Activated naive CD4-positive, alpha-beta T cell treated with anti-CD3 and anti-CD28 coated beads, Interleukin-2, amount 10 ng/mL, durations not matched to agents 7 days and 5 days (primary cell): ENCODE measurements at regions not wholly inside any gene's neighbourhood (a gene's known extent, or its start where the extent isn't known, plus 50 kb on each side); places are given as distances from the start of the nearest gene placed in this dataset.

Source experiments
- CTCF ChIA-PET: fragments of 350-600 bp; sonication (Branson Sonifier 250); formaldehyde crosslinking; loops from one replicate; lab custom pipeline; 2021; ENCODE audit warnings: antibody characterized with exemption; lab: Charles Lee
- DNase-seq: peaks from one replicate; pipeline ENCODE4 v3.0.0-alpha.2; 2020
- H3K27ac Mint-ChIP-seq: one replicate; pipeline ENCODE4 v1.8.0; 2021; ENCODE audit warnings: mild to moderate bottlenecking, moderate library complexity, mixed read lengths
- H3K27me3 Mint-ChIP-seq: one replicate; pipeline ENCODE4 v1.8.0; 2021; ENCODE audit warnings: mild to moderate bottlenecking, mixed read lengths
- H3K36me3 Mint-ChIP-seq: one replicate; pipeline ENCODE4 v1.8.0; 2021; ENCODE audit warnings: mixed read lengths
- H3K4me1 Mint-ChIP-seq: one replicate; pipeline ENCODE4 v1.8.0; 2021; ENCODE audit warnings: mixed read lengths
- H3K4me3 Mint-ChIP-seq: one replicate; pipeline ENCODE4 v1.8.0; 2021; ENCODE audit warnings: mild to moderate bottlenecking, moderate library complexity, mixed read lengths
- H3K9me3 Mint-ChIP-seq: one replicate; pipeline ENCODE4 v1.8.0; 2021; ENCODE audit warnings: mixed read lengths

DNA sequence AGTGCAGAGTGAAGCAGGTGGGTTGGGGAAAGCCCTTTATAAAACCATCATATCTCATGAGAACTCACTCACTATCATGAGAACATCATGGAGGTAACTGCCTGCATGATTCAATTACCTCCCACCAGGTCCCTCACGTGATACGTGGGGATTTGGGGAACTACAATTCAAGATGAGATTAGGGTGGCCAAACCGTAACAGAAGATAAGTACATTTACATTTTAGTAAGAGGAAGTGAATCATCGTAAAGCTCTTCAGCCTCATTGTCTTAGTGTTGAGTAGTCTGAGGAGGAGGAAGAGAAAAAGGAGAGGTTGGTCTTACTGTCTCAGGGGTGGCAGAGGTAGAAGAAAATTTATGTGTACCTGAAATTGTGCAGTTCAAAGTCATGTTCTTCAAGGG lies 1053.4 kb upstream of the ADGRL4 start:
- Mint-ChIP-seq H3K4me3 (no peak overlapping the region), H3K4me1 (no peaks in the 10 kb centered on the region), H3K27me3 (no peaks in the 10 kb centered on the region), H3K9me3 (peaks cover 2% of the 10 kb centered on the region), H3K36me3 (no peaks in the 10 kb centered on the region), H3K27ac (no peak overlapping the region)
- no peak for DNase-seq
- CTCF ChIA-PET = no interaction called here

DNA sequence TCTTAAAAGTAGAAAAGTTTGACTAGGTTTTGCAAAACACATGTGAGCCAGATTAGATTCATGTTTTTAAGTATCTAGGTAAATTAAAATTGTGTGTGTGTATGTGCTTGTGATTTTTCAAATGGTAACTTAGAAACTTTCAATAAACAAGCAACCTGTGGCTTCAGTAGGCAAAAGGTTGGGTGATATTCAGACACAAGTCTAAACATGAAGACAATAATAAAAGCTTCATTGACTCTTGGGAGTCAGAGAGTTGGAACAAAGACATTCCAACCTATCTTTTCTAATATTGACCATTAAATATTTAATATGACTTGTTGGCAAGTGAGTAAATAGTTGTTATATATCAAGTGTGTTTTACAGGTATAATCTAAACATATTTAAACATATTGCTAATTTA lies 1049.6 kb upstream of the ADGRL4 start:
- H3K4me3 Mint-ChIP-seq = no peak overlapping the region
- DNase-seq = no peak
- H3K9me3 Mint-ChIP-seq = peaks cover 17% of the 10 kb centered on the region
- H3K27me3 Mint-ChIP-seq = no peaks in the 10 kb centered on the region
- H3K36me3 Mint-ChIP-seq = no peaks in the 10 kb centered on the region
- H3K4me1 Mint-ChIP-seq = no peaks in the 10 kb centered on the region
- CTCF ChIA-PET = no interaction called here
- no peak overlapping the region for H3K27ac Mint-ChIP-seq

DNA sequence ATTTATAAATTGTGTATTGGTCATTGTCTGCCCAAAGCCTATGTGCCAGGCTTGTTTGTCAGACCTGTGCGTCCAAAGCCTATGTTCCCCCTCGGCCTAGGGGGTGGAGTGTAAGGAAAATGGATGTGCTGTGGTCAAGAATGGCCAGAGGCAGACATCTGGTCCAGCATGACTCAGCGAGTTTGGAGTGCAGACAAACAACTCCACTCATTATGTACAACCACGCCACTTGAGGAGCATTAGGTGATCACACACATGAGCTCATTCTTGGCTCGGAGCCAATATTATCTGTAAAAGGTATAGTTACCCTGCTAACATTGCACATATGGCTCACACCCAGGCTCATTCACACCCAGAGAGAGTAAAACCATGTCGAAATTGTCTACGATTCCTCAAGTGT lies 1047.6 kb upstream of the ADGRL4 start:
- H3K9me3 Mint-ChIP-seq = peaks cover 22% of the 10 kb centered on the region
- no peak overlapping the region for H3K27ac Mint-ChIP-seq
- H3K36me3 Mint-ChIP-seq = no peaks in the 10 kb centered on the region
- no peaks in the 10 kb centered on the region for H3K27me3 Mint-ChIP-seq
- H3K4me1 Mint-ChIP-seq = no peaks in the 10 kb centered on the region
- CTCF ChIA-PET = no interaction called here
- H3K4me3 Mint-ChIP-seq = no peak overlapping the region
- no peak for DNase-seq

DNA sequence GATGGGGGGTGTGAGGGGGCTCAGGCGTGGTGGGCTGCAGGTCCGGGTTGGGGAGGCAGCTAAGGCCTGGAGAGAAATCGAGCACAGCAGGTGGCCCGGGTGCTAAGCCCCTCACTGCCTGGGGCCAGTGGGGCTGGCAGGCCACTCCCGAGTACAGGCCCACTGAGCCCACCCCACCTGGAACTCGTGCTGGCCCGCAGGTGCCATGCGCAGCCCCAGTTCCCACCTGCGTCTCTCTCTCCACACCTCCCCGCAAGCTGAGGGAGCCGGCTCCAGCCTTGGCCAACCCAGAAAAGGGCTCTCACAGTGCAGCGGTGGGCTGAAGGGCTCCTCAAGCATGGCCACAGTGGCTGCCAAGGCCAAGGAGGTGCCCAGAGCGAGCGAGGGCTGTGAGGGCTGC lies 1047.1 kb upstream of the ADGRL4 start:
- no peak overlapping the region for H3K4me3 Mint-ChIP-seq
- H3K27ac Mint-ChIP-seq = no peak overlapping the region
- H3K9me3 Mint-ChIP-seq = peaks cover 22% of the 10 kb centered on the region
- no peak for DNase-seq
- CTCF ChIA-PET = no interaction called here
- no peaks in the 10 kb centered on the region for H3K36me3 Mint-ChIP-seq
- no peaks in the 10 kb centered on the region for H3K27me3 Mint-ChIP-seq
- no peaks in the 10 kb centered on the region for H3K4me1 Mint-ChIP-seq

DNA sequence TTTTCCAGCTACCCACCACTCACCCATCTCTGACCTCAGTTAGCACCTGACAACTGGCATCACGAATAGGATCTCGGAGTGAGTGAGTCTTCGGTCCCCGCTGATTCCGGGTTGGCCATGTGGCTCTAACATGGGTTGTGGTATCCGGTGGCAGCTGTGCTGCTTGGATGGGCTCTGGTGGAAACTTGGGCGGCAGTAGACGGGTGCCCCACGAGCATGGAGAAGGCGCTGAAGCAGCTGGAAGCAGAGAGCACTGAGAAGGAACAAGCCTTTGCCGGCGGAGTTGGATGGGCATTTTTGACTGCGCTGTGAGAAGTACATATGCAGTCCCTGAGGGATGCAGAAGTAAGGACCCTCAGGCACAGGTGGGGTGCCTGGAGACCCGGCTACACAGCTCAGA lies 1044.0 kb upstream of the ADGRL4 start:
- CTCF ChIA-PET = no interaction called here
- no peak overlapping the region for H3K4me3 Mint-ChIP-seq
- no peaks in the 10 kb centered on the region for H3K4me1 Mint-ChIP-seq
- H3K27me3 Mint-ChIP-seq = no peaks in the 10 kb centered on the region
- no peak for DNase-seq
- no peak overlapping the region for H3K27ac Mint-ChIP-seq
- no peaks in the 10 kb centered on the region for H3K36me3 Mint-ChIP-seq
- H3K9me3 Mint-ChIP-seq = peaks cover 25% of the 10 kb centered on the region

DNA sequence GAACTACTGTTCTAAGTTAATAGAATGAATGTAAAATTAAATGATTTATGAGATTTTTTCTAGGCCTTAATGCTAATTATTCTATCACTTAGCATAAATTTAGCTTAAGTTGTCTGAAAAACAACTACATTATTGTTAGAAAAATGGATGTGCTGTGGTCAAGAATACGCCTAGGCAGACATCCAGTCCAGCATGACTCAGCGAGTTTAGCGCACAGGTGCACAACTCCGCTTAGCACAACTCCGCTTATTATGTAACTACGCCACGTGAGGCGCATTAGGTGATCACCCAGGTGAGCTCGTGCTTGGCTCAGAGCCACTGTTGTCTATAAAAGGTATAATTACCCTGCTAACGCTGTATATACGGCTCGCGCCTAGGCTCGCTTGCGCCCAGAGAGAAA lies 1043.6 kb upstream of the ADGRL4 start:
- no peak for DNase-seq
- peaks cover 25% of the 10 kb centered on the region for H3K9me3 Mint-ChIP-seq
- H3K27me3 Mint-ChIP-seq = no peaks in the 10 kb centered on the region
- H3K4me1 Mint-ChIP-seq = no peaks in the 10 kb centered on the region
- no peaks in the 10 kb centered on the region for H3K36me3 Mint-ChIP-seq
- no peak overlapping the region for H3K27ac Mint-ChIP-seq
- CTCF ChIA-PET = no interaction called here
- H3K4me3 Mint-ChIP-seq = no peak overlapping the region

DNA sequence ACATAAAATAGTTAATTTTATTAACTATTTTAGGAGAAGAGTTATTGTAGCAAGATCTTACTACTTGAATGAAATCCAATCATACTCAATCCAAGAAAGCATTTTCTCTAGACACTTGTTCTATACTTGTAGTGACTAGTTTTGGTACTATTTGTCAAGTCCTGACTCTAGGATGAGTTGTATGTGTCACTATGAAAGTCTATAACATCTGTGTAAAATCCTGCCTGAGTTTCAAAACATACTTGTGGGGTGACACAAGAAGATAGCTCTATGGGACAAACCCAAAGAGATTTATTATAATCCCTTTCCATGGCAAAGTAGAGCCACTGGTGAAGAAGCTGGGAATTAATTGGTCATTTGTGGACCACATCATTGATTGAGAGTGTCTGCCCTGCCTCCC lies 1042.2 kb upstream of the ADGRL4 start:
- Mint-ChIP-seq H3K36me3 (no peaks in the 10 kb centered on the region), H3K4me1 (no peaks in the 10 kb centered on the region), H3K27me3 (no peaks in the 10 kb centered on the region), H3K27ac (no peak overlapping the region), H3K4me3 (no peak overlapping the region), H3K9me3 (peaks cover 21% of the 10 kb centered on the region)
- no peak for DNase-seq
- CTCF ChIA-PET = no interaction called here

DNA sequence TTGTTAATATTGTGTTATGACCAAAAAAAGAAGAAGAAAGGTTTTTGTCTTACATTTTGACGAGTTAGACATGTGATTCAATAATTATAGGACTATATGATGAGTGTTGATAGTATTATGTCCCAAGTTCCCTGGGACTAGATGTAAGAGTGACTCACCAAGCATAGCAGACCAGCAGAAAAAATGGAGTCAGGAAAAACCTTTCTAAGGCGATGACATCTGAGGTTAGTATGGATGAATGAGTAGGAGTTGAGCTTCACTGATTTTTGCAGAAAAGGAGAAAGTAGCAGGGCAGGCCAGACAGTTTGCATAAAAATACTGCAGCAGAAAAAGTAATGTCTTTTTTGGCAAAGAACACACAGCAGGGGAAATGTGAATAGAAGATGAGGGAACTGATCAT lies 1041.3 kb upstream of the ADGRL4 start:
- DNase-seq = no peak
- no peaks in the 10 kb centered on the region for H3K36me3 Mint-ChIP-seq
- no peaks in the 10 kb centered on the region for H3K27me3 Mint-ChIP-seq
- H3K4me1 Mint-ChIP-seq = no peaks in the 10 kb centered on the region
- H3K4me3 Mint-ChIP-seq = no peak overlapping the region
- peaks cover 19% of the 10 kb centered on the region for H3K9me3 Mint-ChIP-seq
- CTCF ChIA-PET = no interaction called here
- no peak overlapping the region for H3K27ac Mint-ChIP-seq

DNA sequence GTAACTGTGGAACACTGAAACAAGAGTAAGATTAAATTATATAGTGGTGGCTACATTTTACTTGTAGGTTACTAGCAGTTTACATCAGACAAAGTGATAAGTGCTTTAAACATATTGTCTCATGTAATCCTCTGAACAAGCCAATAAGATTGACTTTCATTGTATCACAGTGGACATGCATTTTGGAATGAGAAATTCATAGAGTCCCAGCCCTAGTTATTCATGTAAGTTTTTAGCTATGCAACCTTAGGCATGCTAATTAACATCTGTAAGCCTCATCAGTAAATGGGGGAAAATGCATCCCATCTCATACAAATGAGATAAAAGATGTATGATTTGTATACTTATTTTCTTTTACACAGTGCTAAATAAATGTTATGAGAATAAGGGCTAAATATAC lies 1038.1 kb upstream of the ADGRL4 start:
- no peak overlapping the region for H3K4me3 Mint-ChIP-seq
- H3K36me3 Mint-ChIP-seq = no peaks in the 10 kb centered on the region
- no peaks in the 10 kb centered on the region for H3K4me1 Mint-ChIP-seq
- no peak overlapping the region for H3K27ac Mint-ChIP-seq
- CTCF ChIA-PET = no interaction called here
- DNase-seq = no peak
- H3K9me3 Mint-ChIP-seq = peaks cover 7% of the 10 kb centered on the region
- no peaks in the 10 kb centered on the region for H3K27me3 Mint-ChIP-seq

DNA sequence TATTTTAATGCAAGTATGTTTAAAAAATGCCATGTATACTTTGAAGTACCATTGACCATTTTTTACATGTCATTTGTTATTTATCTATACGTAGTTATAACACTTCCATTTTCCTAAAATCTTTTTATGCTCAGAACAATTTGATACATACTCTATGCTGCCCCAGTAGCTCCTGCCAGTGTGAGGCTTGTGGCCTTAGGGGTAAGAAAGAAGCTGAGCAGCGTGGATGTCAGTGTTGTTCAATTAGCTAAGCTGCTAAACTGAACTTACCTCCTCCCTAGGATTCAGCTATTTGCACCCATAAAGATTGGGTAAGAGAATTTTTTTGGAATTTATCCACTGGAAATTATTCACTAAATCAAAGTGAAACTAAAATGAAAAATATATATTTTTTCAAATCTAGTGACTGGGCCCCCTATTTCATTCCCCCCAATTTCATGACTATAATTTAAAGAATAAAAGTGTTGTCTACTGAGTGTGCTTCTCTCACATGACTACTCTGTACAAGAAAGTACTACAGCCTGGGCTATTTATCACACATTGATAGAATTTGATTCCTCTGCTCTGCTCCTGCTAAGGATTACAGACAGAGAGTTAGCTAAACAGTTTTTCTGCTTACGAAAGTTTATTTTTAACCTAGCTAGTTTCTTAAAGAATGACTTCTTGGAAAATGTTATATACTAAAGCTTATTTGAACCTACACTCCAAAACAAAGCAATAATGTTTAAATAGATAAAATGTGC lies 1030.3 kb upstream of the ADGRL4 start:
- H3K36me3 Mint-ChIP-seq = no peaks in the 10 kb centered on the region
- H3K27me3 Mint-ChIP-seq = no peaks in the 10 kb centered on the region
- H3K4me3 Mint-ChIP-seq = no peak overlapping the region
- no peaks in the 10 kb centered on the region for H3K4me1 Mint-ChIP-seq
- no peak overlapping the region for H3K27ac Mint-ChIP-seq
- CTCF ChIA-PET = no interaction called here
- no peaks in the 10 kb centered on the region for H3K9me3 Mint-ChIP-seq
- no peak for DNase-seq

DNA sequence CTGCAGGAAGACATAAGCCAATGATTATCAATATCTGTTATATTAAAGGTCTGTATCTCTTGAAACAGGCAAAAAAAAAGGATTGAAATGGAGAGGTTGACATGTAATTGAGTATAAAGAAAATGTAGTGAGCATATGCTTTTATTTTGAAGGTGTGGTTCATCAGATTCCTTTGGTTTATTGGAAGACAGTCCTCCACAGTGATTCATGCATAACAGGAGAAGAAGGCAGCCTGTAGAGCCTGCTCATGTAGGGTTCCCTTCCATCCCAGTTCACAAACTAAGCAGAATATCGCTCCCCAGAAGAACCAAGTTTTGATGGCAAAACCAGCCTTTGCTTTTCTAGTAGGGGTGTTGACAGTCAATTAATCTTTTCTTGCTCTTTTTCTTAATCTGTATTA lies 1016.8 kb upstream of the ADGRL4 start:
- H3K4me3 Mint-ChIP-seq = no peak overlapping the region
- CTCF ChIA-PET = no interaction called here
- DNase-seq = no peak
- no peaks in the 10 kb centered on the region for H3K27me3 Mint-ChIP-seq
- H3K36me3 Mint-ChIP-seq = no peaks in the 10 kb centered on the region
- H3K27ac Mint-ChIP-seq = no peak overlapping the region
- H3K9me3 Mint-ChIP-seq = peaks cover 4% of the 10 kb centered on the region
- no peaks in the 10 kb centered on the region for H3K4me1 Mint-ChIP-seq

DNA sequence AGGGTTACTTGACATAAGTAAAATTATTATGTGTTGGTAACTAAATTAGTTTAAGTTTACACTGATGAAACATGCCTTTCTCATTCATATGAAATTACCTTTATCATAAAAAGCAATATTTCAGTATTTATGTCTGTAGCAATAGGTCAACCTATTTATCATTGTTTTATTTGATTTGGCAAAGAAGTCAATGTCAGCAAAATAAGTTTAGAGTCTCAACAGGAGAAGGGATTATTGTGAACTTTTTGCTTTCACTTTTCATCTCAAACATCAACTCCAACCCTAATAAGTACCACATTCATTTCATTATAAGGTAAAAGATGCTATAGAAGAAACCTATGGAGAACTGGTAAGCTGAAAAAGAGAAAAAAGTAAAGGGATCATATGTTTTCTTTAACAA lies 1015.4 kb upstream of the ADGRL4 start:
- CTCF ChIA-PET = no interaction called here
- Mint-ChIP-seq H3K36me3 (no peaks in the 10 kb centered on the region), H3K27me3 (no peaks in the 10 kb centered on the region), H3K27ac (no peak overlapping the region), H3K4me3 (no peak overlapping the region), H3K4me1 (no peaks in the 10 kb centered on the region), H3K9me3 (peaks cover 4% of the 10 kb centered on the region)
- DNase-seq = no peak

DNA sequence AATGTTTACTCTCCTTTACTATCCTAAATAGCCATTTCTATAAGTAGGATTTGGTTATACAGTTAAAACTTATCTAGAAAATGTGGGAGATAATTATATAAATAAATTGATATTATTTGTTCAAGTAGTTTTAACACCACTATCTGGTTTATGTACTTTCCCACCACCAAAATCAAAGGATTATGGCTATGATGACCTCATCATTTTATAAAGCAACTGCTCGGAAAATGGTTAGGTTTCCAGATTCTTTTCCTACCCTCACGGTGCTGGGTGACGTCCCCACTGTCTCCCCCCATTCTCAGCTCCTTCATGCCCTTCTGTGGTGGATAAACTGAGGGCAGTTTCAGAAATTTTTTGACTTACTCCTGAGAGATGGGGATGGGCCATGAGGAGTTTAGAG lies 1011.8 kb upstream of the ADGRL4 start:
- no peak for DNase-seq
- Mint-ChIP-seq H3K27ac (no peak overlapping the region), H3K36me3 (no peaks in the 10 kb centered on the region), H3K4me1 (no peaks in the 10 kb centered on the region), H3K4me3 (no peak overlapping the region), H3K9me3 (peaks cover 5% of the 10 kb centered on the region), H3K27me3 (no peaks in the 10 kb centered on the region)
- CTCF ChIA-PET = no interaction called here

DNA sequence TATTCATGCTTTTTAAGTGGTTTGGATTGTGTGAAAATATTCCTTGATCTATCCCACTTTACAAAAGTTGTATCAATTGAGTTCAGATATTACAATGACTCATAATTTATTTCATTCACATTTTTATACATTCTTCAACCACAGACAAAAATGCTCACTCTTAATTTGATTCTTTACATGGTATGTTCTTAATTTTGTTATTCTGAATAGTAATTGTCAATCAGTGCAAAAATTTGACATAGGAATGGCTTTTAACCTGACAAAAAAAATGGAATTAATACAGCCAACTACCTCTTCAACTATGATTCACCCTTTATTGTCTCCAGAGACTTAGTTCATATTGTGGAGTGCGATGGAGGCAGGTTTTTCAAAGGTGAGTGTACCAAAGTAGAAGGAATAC lies 1002.4 kb upstream of the ADGRL4 start:
- H3K4me3 Mint-ChIP-seq = no peak overlapping the region
- H3K27me3 Mint-ChIP-seq = no peaks in the 10 kb centered on the region
- CTCF ChIA-PET = no interaction called here
- no peak for DNase-seq
- no peaks in the 10 kb centered on the region for H3K36me3 Mint-ChIP-seq
- no peak overlapping the region for H3K27ac Mint-ChIP-seq
- peaks cover 3% of the 10 kb centered on the region for H3K9me3 Mint-ChIP-seq
- H3K4me1 Mint-ChIP-seq = no peaks in the 10 kb centered on the region

DNA sequence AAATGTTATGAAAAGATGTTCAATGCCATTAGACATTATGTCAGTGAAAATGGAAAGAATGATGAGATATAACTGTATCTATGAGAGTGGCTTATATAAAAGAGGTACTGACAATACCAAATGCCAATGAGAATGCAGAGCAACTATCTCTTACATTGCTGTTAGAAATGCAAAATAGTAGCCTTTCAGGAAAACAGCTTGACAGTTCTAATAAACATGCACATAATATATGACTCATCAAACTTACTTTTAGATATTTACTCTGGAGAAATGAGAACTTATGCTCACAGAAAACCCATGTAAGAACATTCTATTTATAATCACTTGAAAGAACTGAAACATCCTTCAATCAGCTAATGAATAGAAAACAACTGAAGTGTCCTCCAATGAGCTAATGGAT lies 996.7 kb upstream of the ADGRL4 start:
- H3K27me3 Mint-ChIP-seq = no peaks in the 10 kb centered on the region
- H3K36me3 Mint-ChIP-seq = no peaks in the 10 kb centered on the region
- H3K27ac Mint-ChIP-seq = no peak overlapping the region
- H3K4me3 Mint-ChIP-seq = no peak overlapping the region
- no peak for DNase-seq
- peaks cover 11% of the 10 kb centered on the region for H3K9me3 Mint-ChIP-seq
- no peaks in the 10 kb centered on the region for H3K4me1 Mint-ChIP-seq
- CTCF ChIA-PET = no interaction called here

DNA sequence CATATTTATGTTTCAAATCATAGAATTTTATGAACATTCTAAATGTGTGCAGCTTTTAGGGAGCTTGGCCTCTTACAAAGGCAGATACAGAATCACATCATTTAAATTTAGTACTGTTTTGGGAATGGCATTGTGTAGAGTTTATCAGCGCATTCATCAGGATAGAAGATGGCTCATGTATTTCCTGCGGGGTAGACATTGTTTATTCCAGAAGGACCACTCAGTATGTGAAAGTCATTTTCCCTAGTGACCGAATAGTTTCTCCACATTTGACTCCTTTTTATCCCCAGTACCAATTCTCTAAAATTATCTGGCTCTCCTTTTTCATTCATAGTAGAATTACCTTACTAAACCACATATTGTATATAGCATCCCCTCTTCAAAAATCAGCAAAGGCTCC lies 981.9 kb upstream of the ADGRL4 start:
- Mint-ChIP-seq H3K4me1 (no peaks in the 10 kb centered on the region), H3K36me3 (no peaks in the 10 kb centered on the region), H3K9me3 (peaks cover 8% of the 10 kb centered on the region), H3K4me3 (no peak overlapping the region), H3K27me3 (no peaks in the 10 kb centered on the region), H3K27ac (no peak overlapping the region)
- DNase-seq = no peak
- CTCF ChIA-PET = no interaction called here
